Parathyroid adenoma (tissue), 2 donors: ENCODE measurements at regions not wholly inside any gene's neighbourhood (a gene's known extent, or its start where the extent isn't known, plus 50 kb on each side); places are given as distances from the start of the nearest gene placed in this dataset.
"Not testable (repeated sequence)": the region's sequence is repeated elsewhere in the genome, so short reads cannot be mapped to it uniquely, and the experiment has no call there.

Experiments used
- H2AFZ ChIP-seq: fragments of 300-600 bp; sonication (generic); one replicate; pipeline ENCODE4 v1.7.0; 2017; ENCODE audit warnings: antibody characterized with exemption, mild to moderate bottlenecking
- H3K27ac ChIP-seq: fragments of 300-600 bp; sonication (generic); one replicate; pipeline ENCODE4 v1.7.0; 2017
- H3K27me3 ChIP-seq: fragments of 300-600 bp; sonication (generic); one replicate; pipeline ENCODE4 v1.7.0; 2017; ENCODE audit warnings: low read length; ENCODE audit not compliant: control insufficient read depth, insufficient read depth
- H3K36me3 ChIP-seq: fragments of 300-600 bp; sonication (generic); one replicate; pipeline ENCODE4 v1.7.0; 2017; ENCODE audit warnings: low read length; ENCODE audit not compliant: control insufficient read depth, insufficient read depth
- H3K4me1 ChIP-seq: fragments of 300-600 bp; sonication (generic); one replicate; pipeline ENCODE4 v1.7.0; 2017; ENCODE audit warnings: control low read depth
- H3K4me2 ChIP-seq: fragments of 300-600 bp; sonication (generic); one replicate; pipeline ENCODE4 v1.7.0; 2017; ENCODE audit warnings: low read length
- H3K4me3 ChIP-seq: fragments of 300-600 bp; sonication (generic); one replicate; pipeline ENCODE4 v1.7.0; 2017; ENCODE audit warnings: low read depth, low read length
- H3K79me2 ChIP-seq: fragments of 300-600 bp; sonication (generic); one replicate; pipeline ENCODE4 v1.7.0; 2017; ENCODE audit warnings: control low read depth
- H3K9ac ChIP-seq: fragments of 300-600 bp; sonication (generic); one replicate; pipeline ENCODE4 v1.7.0; 2017; ENCODE audit warnings: mild to moderate bottlenecking
- H3K9me3 ChIP-seq: fragments of 300-600 bp; sonication (generic); one replicate; pipeline ENCODE4 v1.7.0; 2017; ENCODE audit warnings: low read length; ENCODE audit not compliant: control insufficient read depth
- CTCF ChIP-seq: fragments of 300-600 bp; sonication (generic); IDR thresholded peaks from one replicate; pipeline ENCODE4 v1.7.0; 2017; ENCODE audit warnings: antibody characterized with exemption, mild to moderate bottlenecking
- donor health status: primary hyperparathyroidism.

- Histone ChIP-seq H3K9me3 (no peaks in the 10 kb centered on the region), H3K36me3 (no peaks in the 10 kb centered on the region), H2AFZ (no peak overlapping the region), H3K79me2 (no peaks in the 10 kb centered on the region), H3K4me1 (no peaks in the 10 kb centered on the region), H3K9ac (no peak overlapping the region), H3K27ac (no peak overlapping the region), H3K4me2 (no peak overlapping the region), H3K27me3 (no peaks in the 10 kb centered on the region), H3K4me3 (no peak overlapping the region)
- no peak for TF ChIP-seq CTCF
Observed at GRCh38 chr20:57774111-57774880, 64.5 kb upstream of the PMEPA1 start.

- H3K79me2 ChIP-seq: no peaks in the 10 kb centered on the region
- no peak overlapping the region for H3K4me3 ChIP-seq
- no peak for TF ChIP-seq CTCF
- no peak overlapping the region for H3K27ac ChIP-seq
- H3K4me1 ChIP-seq: no peaks in the 10 kb centered on the region
- no peak overlapping the region for H3K4me2 ChIP-seq
- no peaks in the 10 kb centered on the region for H3K36me3 ChIP-seq
- H2AFZ ChIP-seq: no peak overlapping the region
- no peaks in the 10 kb centered on the region for H3K27me3 ChIP-seq
- H3K9ac ChIP-seq: no peak overlapping the region
- no peaks in the 10 kb centered on the region for H3K9me3 ChIP-seq
Observed at GRCh38 chr20:57773059-57773815, 63.4 kb upstream of the PMEPA1 start.

- no peaks in the 10 kb centered on the region for H3K4me1 ChIP-seq
- H3K4me2 ChIP-seq: no peak overlapping the region
- no peak overlapping the region for H3K27ac ChIP-seq
- no peaks in the 10 kb centered on the region for H3K36me3 ChIP-seq
- no peak overlapping the region for H2AFZ ChIP-seq
- H3K9ac ChIP-seq: no peak overlapping the region
- no peak for TF ChIP-seq CTCF
- H3K9me3 ChIP-seq: no peaks in the 10 kb centered on the region
- no peak overlapping the region for H3K4me3 ChIP-seq
- H3K27me3 ChIP-seq: no peaks in the 10 kb centered on the region
- H3K79me2 ChIP-seq: no peaks in the 10 kb centered on the region
Observed at GRCh38 chr20:57772349-57772964, 62.6 kb upstream of the PMEPA1 start.

GRCh38 chr20:57770852-57771720 is 61.3 kb upstream of the PMEPA1 start:
- no peaks in the 10 kb centered on the region for H3K9me3 ChIP-seq
- H3K9ac ChIP-seq: no peak overlapping the region
- H3K4me1 ChIP-seq: no peaks in the 10 kb centered on the region
- H3K36me3 ChIP-seq: no peaks in the 10 kb centered on the region
- H2AFZ ChIP-seq: no peak overlapping the region
- no peak overlapping the region for H3K4me2 ChIP-seq
- H3K79me2 ChIP-seq: no peaks in the 10 kb centered on the region
- TF ChIP-seq CTCF: no peak
- no peaks in the 10 kb centered on the region for H3K27me3 ChIP-seq
- H3K4me3 ChIP-seq: no peak overlapping the region
- H3K27ac ChIP-seq: no peak overlapping the region

GRCh38 chr20:57770401-57770800 is 60.6 kb upstream of the PMEPA1 start:
- H3K27ac ChIP-seq: not testable (repeated sequence)

More at GRCh38 chr20:57770401-57770800, 60.6 kb upstream of the PMEPA1 start:
- H2AFZ ChIP-seq, H3K79me2 ChIP-seq, H3K4me2 ChIP-seq, H3K4me1 ChIP-seq, H3K9me3 ChIP-seq, H3K9ac ChIP-seq, H3K36me3 ChIP-seq, H3K27me3 ChIP-seq, H3K4me3 ChIP-seq: not testable (repeated sequence)
